ENCODE measurements at regions not wholly inside any gene's neighbourhood (a gene's known extent, or its start where the extent isn't known, plus 50 kb on each side); places are given as distances from the start of the nearest gene placed in this dataset.

GRCh38 chr12:126607867-126608266 is 1542.6 kb downstream of the AACS start:
- no peak overlapping the region for H3K27ac ChIP-seq (ENCODE audit: low read depth, low read length)
- no peak for TF ChIP-seq EZH2phosphoT487 (conservative IDR thresholded peaks at IDR 0.05; ENCODE audit: low read length)
- TF ChIP-seq, protein P1, sequence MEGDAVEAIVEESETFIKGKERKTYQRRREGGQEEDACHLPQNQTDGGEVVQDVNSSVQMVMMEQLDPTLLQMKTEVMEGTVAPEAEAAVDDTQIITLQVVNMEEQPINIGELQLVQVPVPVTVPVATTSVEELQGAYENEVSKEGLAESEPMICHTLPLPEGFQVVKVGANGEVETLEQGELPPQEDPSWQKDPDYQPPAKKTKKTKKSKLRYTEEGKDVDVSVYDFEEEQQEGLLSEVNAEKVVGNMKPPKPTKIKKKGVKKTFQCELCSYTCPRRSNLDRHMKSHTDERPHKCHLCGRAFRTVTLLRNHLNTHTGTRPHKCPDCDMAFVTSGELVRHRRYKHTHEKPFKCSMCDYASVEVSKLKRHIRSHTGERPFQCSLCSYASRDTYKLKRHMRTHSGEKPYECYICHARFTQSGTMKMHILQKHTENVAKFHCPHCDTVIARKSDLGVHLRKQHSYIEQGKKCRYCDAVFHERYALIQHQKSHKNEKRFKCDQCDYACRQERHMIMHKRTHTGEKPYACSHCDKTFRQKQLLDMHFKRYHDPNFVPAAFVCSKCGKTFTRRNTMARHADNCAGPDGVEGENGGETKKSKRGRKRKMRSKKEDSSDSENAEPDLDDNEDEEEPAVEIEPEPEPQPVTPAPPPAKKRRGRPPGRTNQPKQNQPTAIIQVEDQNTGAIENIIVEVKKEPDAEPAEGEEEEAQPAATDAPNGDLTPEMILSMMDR (IDR thresholded peaks at IDR 0.05; ENCODE audit: insufficient read depth, low read length, poor library complexity, severe bottlenecking), result no peak
- H3K9me2 ChIP-seq (replicated peaks; ENCODE audit: insufficient read depth, low read length), result no peaks in the 10 kb centered on the region
- H3K9me3 ChIP-seq (ENCODE audit: insufficient read depth, low read length), result 0 out of 2 replicates have a peak, but pooled peaks cover 2% of the 10 kb centered on the region
- no peaks in the 10 kb centered on the region for H3K36me3 ChIP-seq (ENCODE audit: low read length)
- H2AFZ ChIP-seq (ENCODE audit: low read depth, low read length, severe bottlenecking), result no peak overlapping the region
- no peak overlapping the region for H3K4me2 ChIP-seq (ENCODE audit: low read depth, low read length, poor library complexity, severe bottlenecking)
- H3K4me3 ChIP-seq (ENCODE audit: insufficient read depth, low read length, poor library complexity, severe bottlenecking), result no peak overlapping the region
- H3K27me3 ChIP-seq (ENCODE audit: low read length), result no peaks in the 10 kb centered on the region
- no peak overlapping the region for H3K9ac ChIP-seq (ENCODE audit: low read length)
- H3F3A ChIP-seq (ENCODE audit: insufficient read depth), result no peaks in the 10 kb centered on the region
- H4K20me1 ChIP-seq (ENCODE audit: low read depth, low read length), result no peaks in the 10 kb centered on the region
- H3K79me2 ChIP-seq (ENCODE audit: insufficient read depth, low read length), result no peaks in the 10 kb centered on the region

DNA sequence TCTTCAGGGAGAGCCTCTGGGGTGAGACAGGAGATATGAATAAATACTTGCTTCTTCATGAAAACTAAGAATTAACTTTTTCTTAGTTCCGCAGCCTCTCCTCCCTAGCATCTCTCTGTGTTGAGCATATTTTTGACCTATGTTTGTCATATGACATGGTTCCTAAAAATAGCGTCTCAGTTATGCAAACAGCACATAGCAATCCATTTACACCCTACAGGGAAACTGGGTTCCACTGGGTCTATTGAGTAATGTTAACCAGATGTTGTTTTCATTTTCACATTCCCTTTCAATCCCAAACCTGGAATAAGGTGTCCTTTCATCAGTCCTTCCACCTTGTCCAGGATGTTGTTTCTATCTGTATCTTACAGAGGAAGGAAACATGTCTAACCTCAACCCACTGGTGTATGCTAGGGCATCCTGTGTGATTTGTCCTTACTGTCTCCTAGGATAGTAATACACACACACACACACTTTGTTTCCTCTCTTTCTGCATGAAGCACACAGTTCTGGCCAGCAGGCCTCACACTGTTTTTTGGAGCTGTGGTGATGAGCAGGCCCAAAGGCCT is 1543.5 kb downstream of the AACS start:
- Histone ChIP-seq H3K4me3 (ENCODE audit: insufficient read depth, low read length, poor library complexity, severe bottlenecking) (no peak overlapping the region), H3K9me3 (ENCODE audit: insufficient read depth, low read length) (0 out of 2 replicates have a peak, but pooled peaks cover 4% of the 10 kb centered on the region), H3K36me3 (ENCODE audit: low read length) (no peaks in the 10 kb centered on the region), H3K9me2 (replicated peaks; ENCODE audit: insufficient read depth, low read length) (no peaks in the 10 kb centered on the region), H4K20me1 (ENCODE audit: low read depth, low read length) (no peaks in the 10 kb centered on the region), H2AFZ (ENCODE audit: low read depth, low read length, severe bottlenecking) (no peak overlapping the region), H3K4me2 (ENCODE audit: low read depth, low read length, poor library complexity, severe bottlenecking) (no peak overlapping the region), H3F3A (ENCODE audit: insufficient read depth) (no peaks in the 10 kb centered on the region), H3K27ac (ENCODE audit: low read depth, low read length) (no peak overlapping the region), H3K9ac (ENCODE audit: low read length) (no peak overlapping the region), H3K79me2 (ENCODE audit: insufficient read depth, low read length) (no peaks in the 10 kb centered on the region), H3K27me3 (ENCODE audit: low read length) (no peaks in the 10 kb centered on the region)
- no peak for TF ChIP-seq EZH2phosphoT487 (conservative IDR thresholded peaks at IDR 0.05; ENCODE audit: low read length)
- TF ChIP-seq, protein P1 (IDR thresholded peaks at IDR 0.05; ENCODE audit: insufficient read depth, low read length, poor library complexity, severe bottlenecking), result no peak

DNA sequence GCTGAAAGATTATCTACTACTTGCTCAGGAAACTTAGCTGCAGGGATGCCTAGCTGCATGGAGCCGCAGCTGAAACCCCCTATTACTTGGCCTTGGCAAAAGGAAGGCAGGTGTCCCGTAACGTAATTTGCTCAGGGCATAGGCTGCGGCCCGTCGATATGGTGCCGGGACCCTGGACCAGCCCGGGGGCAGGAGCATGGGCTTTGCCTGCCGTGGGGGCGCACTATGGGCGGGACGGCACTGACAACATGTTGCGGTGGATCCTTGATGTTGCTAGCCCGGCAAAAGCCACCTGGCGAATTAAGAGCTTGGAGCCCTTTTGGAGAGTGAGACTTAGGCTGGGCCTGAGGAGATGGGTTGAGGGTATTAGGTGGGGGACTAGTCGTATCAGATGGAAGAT is 1551.2 kb downstream of the AACS start:
- Histone ChIP-seq H3F3A (ENCODE audit: insufficient read depth) (no peaks in the 10 kb centered on the region), H3K9me2 (replicated peaks; ENCODE audit: insufficient read depth, low read length) (no peaks in the 10 kb centered on the region), H2AFZ (ENCODE audit: low read depth, low read length, severe bottlenecking) (no peak overlapping the region), H3K4me3 (ENCODE audit: insufficient read depth, low read length, poor library complexity, severe bottlenecking) (no peak overlapping the region), H3K9me3 (ENCODE audit: insufficient read depth, low read length) (0 out of 2 replicates have a peak, but pooled peaks cover 4% of the 10 kb centered on the region), H4K20me1 (ENCODE audit: low read depth, low read length) (no peaks in the 10 kb centered on the region), H3K79me2 (ENCODE audit: insufficient read depth, low read length) (no peaks in the 10 kb centered on the region), H3K36me3 (ENCODE audit: low read length) (no peaks in the 10 kb centered on the region), H3K27me3 (ENCODE audit: low read length) (no peaks in the 10 kb centered on the region), H3K9ac (ENCODE audit: low read length) (no peak overlapping the region), H3K4me2 (ENCODE audit: low read depth, low read length, poor library complexity, severe bottlenecking) (no peak overlapping the region), H3K27ac (ENCODE audit: low read depth, low read length) (no peak overlapping the region)
- TF ChIP-seq, protein P1 (IDR thresholded peaks at IDR 0.05; ENCODE audit: insufficient read depth, low read length, poor library complexity, severe bottlenecking), result no peak
